ENCODE measurements at regions not wholly inside any gene's neighbourhood (a gene's known extent, or its start where the extent isn't known, plus 50 kb on each side); places are given as distances from the start of the nearest gene placed in this dataset.

- H3K36me3 ChIP-seq = no peaks in the 10 kb centered on the region
- intact Hi-C loops (cut with DNase I) = no loop called here
- 83 to 88% methylated on average over 1 of the region's 1 CpG for WGBS, 2 donors
- H3K4me1 ChIP-seq = no peaks in the 10 kb centered on the region
- TF ChIP-seq CTCF (IDR thresholded peaks at IDR 0.05) = no peak
- no peak for TF ChIP-seq POLR2A (IDR thresholded peaks at IDR 0.05)
- no peak overlapping the region for H3K4me3 ChIP-seq (replicated peaks in 1 of 3)
- no peak for DNase-seq
- no peaks in the 10 kb centered on the region for H3K27me3 ChIP-seq
- H3K9me3 ChIP-seq = no peaks in the 10 kb centered on the region
- no peak overlapping the region for H3K27ac ChIP-seq
Observed at GRCh38 chr6:78390066-78390465, 477.3 kb upstream of the IRAK1BP1 start.

GRCh38 chr6:78397499-78397898, 469.9 kb upstream of the IRAK1BP1 start:
- intact Hi-C loops (cut with DNase I) = no loop called here
- no peaks in the 10 kb centered on the region for H3K4me1 ChIP-seq
- TF ChIP-seq CTCF (IDR thresholded peaks at IDR 0.05) (no peak), POLR2A (IDR thresholded peaks at IDR 0.05) (no peak)
- H3K4me3 ChIP-seq (replicated peaks in 1 of 3) = no peak overlapping the region
- 53 to 54% methylated on average over 3 of the region's 3 CpGs for WGBS, 2 donors
- H3K9me3 ChIP-seq = no peaks in the 10 kb centered on the region
- no peak overlapping the region for H3K27ac ChIP-seq
- H3K36me3 ChIP-seq = no peaks in the 10 kb centered on the region
- H3K27me3 ChIP-seq = no peaks in the 10 kb centered on the region
- DNase-seq = no peak

GRCh38 chr6:78398292-78398691, 469.1 kb upstream of the IRAK1BP1 start:
- Histone ChIP-seq H3K27ac (no peak overlapping the region), H3K4me1 (no peaks in the 10 kb centered on the region), H3K36me3 (no peaks in the 10 kb centered on the region), H3K27me3 (no peaks in the 10 kb centered on the region), H3K9me3 (no peaks in the 10 kb centered on the region), H3K4me3 (replicated peaks in 1 of 3) (no peak overlapping the region)
- 57 to 63% methylated on average over 2 of the region's 2 CpGs for WGBS, 2 donors
- intact Hi-C loops (cut with DNase I) = no loop called here
- no peak for TF ChIP-seq CTCF (IDR thresholded peaks at IDR 0.05)
- TF ChIP-seq POLR2A (IDR thresholded peaks at IDR 0.05) = no peak
- DNase-seq = no peak

GRCh38 chr6:78400076-78400475, 467.3 kb upstream of the IRAK1BP1 start:
- Histone ChIP-seq H3K27me3 (no peaks in the 10 kb centered on the region), H3K27ac (no peak overlapping the region), H3K4me1 (no peaks in the 10 kb centered on the region), H3K4me3 (replicated peaks in 1 of 3) (no peak overlapping the region), H3K9me3 (no peaks in the 10 kb centered on the region), H3K36me3 (no peaks in the 10 kb centered on the region)
- intact Hi-C loops (cut with DNase I) = no loop called here
- TF ChIP-seq POLR2A (IDR thresholded peaks at IDR 0.05) (no peak), CTCF (IDR thresholded peaks at IDR 0.05) (no peak)
- no peak for DNase-seq
- 76 to 82% methylated on average over 3 of the region's 3 CpGs for WGBS, 2 donors

- TF ChIP-seq POLR2A (IDR thresholded peaks at IDR 0.05) (no peak), CTCF (IDR thresholded peaks at IDR 0.05) (no peak)
- DNase-seq = no peak
- no peaks in the 10 kb centered on the region for H3K27me3 ChIP-seq
- 89 to 96% methylated on average over 1 of the region's 1 CpG for WGBS, 2 donors
- H3K4me3 ChIP-seq (replicated peaks in 1 of 3) = no peak overlapping the region
- no peaks in the 10 kb centered on the region for H3K9me3 ChIP-seq
- no peaks in the 10 kb centered on the region for H3K36me3 ChIP-seq
- H3K4me1 ChIP-seq = no peaks in the 10 kb centered on the region
- no peak overlapping the region for H3K27ac ChIP-seq
- intact Hi-C loops (cut with DNase I) = no loop called here
Observed at GRCh38 chr6:78427386-78427785, 440.0 kb upstream of the IRAK1BP1 start.

All from thyroid gland (tissue), 4 donors.